GM12878 (cell line): ENCODE measurements at regions not wholly inside any gene's neighbourhood (a gene's known extent, or its start where the extent isn't known, plus 50 kb on each side); places are given as distances from the start of the nearest gene placed in this dataset.

Source experiments
- ATAC-seq: fragments of 200-7000 bp; cut with Tn5 transposase; 3 replicates; pipeline ENCODE4 v1.9.1; 2020; ENCODE audit warnings: mild to moderate bottlenecking, moderate library complexity
- BruUV-seq: library from RNA; stranded (reverse); fragments of 400-500 nt; replicated peaks from 2 replicates; lab custom pipeline; 2021; lab: Mats Ljungman, UMichigan
- CTCF ChIA-PET: fragments of 300-600 bp; sonication (Branson Sonifier 250); formaldehyde crosslinking; extraction: SDS; loops from one replicate; lab custom pipeline; 2021; ENCODE audit warnings: inconsistent platforms; lab: Yijun Ruan, JAX
- POLR2A ChIA-PET: fragments of 350-600 bp; formaldehyde crosslinking; extraction: SDS; loops from one replicate; lab custom pipeline; 2021; ENCODE audit warnings: inconsistent platforms; lab: Charles Lee
- RAD21 ChIA-PET: fragments of 300-600 bp; sonication (Branson Sonifier 250); formaldehyde crosslinking; loops from one replicate; lab custom pipeline; 2023; ENCODE audit warnings: antibody characterized with exemption; ENCODE audit not compliant: unreplicated experiment; lab: Charles Lee
- SMC1A ChIA-PET: fragments of 300-600 bp; sonication (Branson Sonifier 250); formaldehyde crosslinking; loops from one replicate; lab custom pipeline; 2023; ENCODE audit not compliant: unreplicated experiment, uncharacterized antibody; lab: Charles Lee
- DNase-seq: peaks from one replicate; pipeline ENCODE4 v3.0.0-alpha.2; 2011; ENCODE audit warnings: low read depth, low spot score
- FAIRE-seq: peaks from 3 replicates; lab custom pipeline; 2011; peaks lifted over from hg19 to GRCh38; lab: Jason Lieb, UNC
- H2AFZ ChIP-seq: 2 replicates; pipeline ENCODE4 v1.6.0; 2011; ENCODE audit warnings: low read depth, low read length, control low read depth; ENCODE audit not compliant: control insufficient read depth
- H3K27ac ChIP-seq: 2 replicates; pipeline ENCODE4 v1.5.1; 2011; ENCODE audit warnings: control low read depth; ENCODE audit not compliant: control insufficient read depth, insufficient read depth
- H3K27me3 ChIP-seq, 2 experiments: replicated peaks in 1 of 2; 2 replicates each; pipeline versions ENCODE4 v1.6.0 to v1.6.1; 2011; ENCODE audit warnings: low read length in 1 of 2; ENCODE audit not compliant: control insufficient read depth in 2 of 2, insufficient read depth in 2 of 2
- H3K36me3 ChIP-seq, 2 experiments: 2 replicates each; pipeline ENCODE4 v1.5.1; 2011; ENCODE audit warnings: low read length in 1 of 2; ENCODE audit not compliant: control insufficient read depth in 2 of 2, insufficient read depth in 2 of 2
- H3K4me1 ChIP-seq: 2 replicates; pipeline ENCODE4 v1.6.1; 2011; ENCODE audit warnings: mild to moderate bottlenecking, low read length, moderate library complexity, mixed read lengths; ENCODE audit not compliant: control insufficient read depth, insufficient read depth
- H3K4me2 ChIP-seq: 2 replicates; pipeline ENCODE4 v1.6.0; 2011; ENCODE audit warnings: control low read depth; ENCODE audit not compliant: control insufficient read depth, insufficient read depth
- H3K4me3 ChIP-seq: fragments of 200-600 bp; sonication (generic); 2 replicates; pipeline ENCODE4 v1.5.1; 2016
- H3K79me2 ChIP-seq: 2 replicates; pipeline ENCODE4 v1.6.0; 2011; ENCODE audit warnings: low read length; ENCODE audit not compliant: control insufficient read depth, insufficient read depth
- H3K9ac ChIP-seq: 2 replicates; pipeline ENCODE4 v1.8.0; 2011; ENCODE audit warnings: low read length, control low read depth, mixed read lengths; ENCODE audit not compliant: control insufficient read depth, insufficient read depth
- H3K9me3 ChIP-seq: replicated peaks from 3 replicates; pipeline ENCODE4 v1.5.1; 2011; ENCODE audit warnings: mild to moderate bottlenecking, low read length; ENCODE audit not compliant: control insufficient read depth, insufficient read depth
- H4K20me1 ChIP-seq: 2 replicates; pipeline ENCODE4 v1.6.0; 2011; ENCODE audit not compliant: control insufficient read depth, insufficient read depth
- ATF2 ChIP-seq: IDR thresholded peaks from 2 replicates; pipeline ENCODE4 v1.6.1; 2012; ENCODE audit warnings: low read length, inconsistent platforms
- CHD4 ChIP-seq: fragments of 200-600 bp; sonication (generic); IDR thresholded peaks from 2 replicates; pipeline ENCODE4 v1.6.1; 2016; ENCODE audit warnings: mild to moderate bottlenecking
- E4F1 ChIP-seq: fragments of 450-650 bp; IDR thresholded peaks from 2 replicates; pipeline ENCODE4 v1.6.1; 2018; ENCODE audit warnings: borderline replicate concordance, mild to moderate bottlenecking; ENCODE audit not compliant: partially characterized antibody
- GABPA ChIP-seq: IDR thresholded peaks from 2 replicates; pipeline ENCODE4 v1.6.1; 2014; ENCODE audit warnings: antibody characterized with exemption, low read depth, mild to moderate bottlenecking, inconsistent platforms
- IRF4 ChIP-seq: IDR thresholded peaks from 2 replicates; pipeline ENCODE4 v1.6.1; 2011; ENCODE audit warnings: low read depth, low read length
- PAX5 ChIP-seq: IDR thresholded peaks from 2 replicates; pipeline ENCODE4 v1.6.1; 2011; ENCODE audit warnings: low read depth, low read length, borderline replicate concordance
- RFX5 ChIP-seq: IDR thresholded peaks from 2 replicates; pipeline ENCODE4 v1.6.1; 2011; ENCODE audit warnings: low read depth, low read length, improper control_type of control experiment
- ZBTB11 ChIP-seq: fragments of 450-650 bp; formaldehyde crosslinking; IDR thresholded peaks from 2 replicates; pipeline ENCODE4 v1.5.0; 2022; ENCODE audit warnings: mild to moderate bottlenecking, missing genetic modification characterization
- ZNF207 ChIP-seq: fragments of 450-650 bp; IDR thresholded peaks from 2 replicates; pipeline ENCODE4 v1.6.1; 2014; ENCODE audit warnings: antibody characterized with exemption, mild to moderate bottlenecking, borderline replicate concordance
- WGBS: methylation state at CpG from one replicate; pipeline ENCODE4 v1.1.6; 2016; ENCODE audit warnings: low lambda C conversion rate; ENCODE audit not compliant: insufficient replicate concordance, insufficient coverage; ENCODE audit errors: missing lambda C conversion rate; 5-methylcytosine and 5-hydroxymethylcytosine counted together
- in situ Hi-C: fragments of 300-500 bp; cut with MboI; formaldehyde crosslinking; loops from 9 replicates; pipeline ENCODE4 v1.14.3; 2018; ENCODE audit warnings: mixed read lengths
- intact Hi-C: fragments of 100-400 bp; cut with micrococcal nuclease; formaldehyde crosslinking; loops from one replicate; pipeline ENCODE4 v1.14.2; 2022; ENCODE audit not compliant: unreplicated experiment

- no peaks in the 10 kb centered on the region; a peak in 1 of 4 replicates for H3K27me3 ChIP-seq
- H3K27ac ChIP-seq = no peak overlapping the region
- no peak overlapping the region for H3K4me2 ChIP-seq
- H3K9ac ChIP-seq = no peak overlapping the region
- ATAC-seq = no peak; the same call in 1 of the 3 replicates
- FAIRE-seq = no peak
- BruUV-seq = no TSS peak
- H3K36me3 ChIP-seq = no peaks in the 10 kb centered on the region
- SMC1A ChIA-PET = no interaction called here
- CTCF ChIA-PET = no interaction called here
- H3K4me3 ChIP-seq = no peak overlapping the region
- no peaks in the 10 kb centered on the region for H3K79me2 ChIP-seq
- RAD21 ChIA-PET = no interaction called here
- WGBS = 33% methylated on average over 17 of the region's 17 CpGs
- intact Hi-C loops = no loop called here
- no peak for DNase-seq
- TF ChIP-seq PAX5 (no peak), ZBTB11 (CRISPR knock-in tag) (no peak), GABPA (no peak), E4F1 (no peak), ZNF207 (no peak), IRF4 (no peak), RFX5 (no peak), ATF2 (no peak), CHD4 (no peak)
- H4K20me1 ChIP-seq = no peaks in the 10 kb centered on the region
- in situ Hi-C loops = no loop called here
- no peaks in the 10 kb centered on the region for H3K9me3 ChIP-seq
- no peaks in the 10 kb centered on the region; the same call in 1 of the 2 replicates for H3K4me1 ChIP-seq
- POLR2A ChIA-PET = no interaction called here
- H2AFZ ChIP-seq = no peak overlapping the region
Observed at GRCh38 chr2:109675666-109676345, 61.6 kb downstream of the SOWAHC start.
